C4-2B (cell line): ENCODE measurements at regions not wholly inside any gene's neighbourhood (a gene's known extent, or its start where the extent isn't known, plus 50 kb on each side); places are given as distances from the start of the nearest gene placed in this dataset.
"Not testable (repeated sequence)": the region's sequence is repeated elsewhere in the genome, so short reads cannot be mapped to it uniquely, and the experiment has no call there.

ENCODE experiments used
- H3K27ac ChIP-seq: fragments of 450-650 bp; 2 replicates; pipeline ENCODE4 v1.5.1; 2017
- CTCF ChIP-seq: fragments of 450-650 bp; conservative IDR thresholded peaks from 2 replicates; pipeline ENCODE4 v1.5.1; 2017; ENCODE audit warnings: mild to moderate bottlenecking
- ZFX ChIP-seq: fragments of 450-650 bp; IDR thresholded peaks from 2 replicates; pipeline ENCODE4 v1.6.1; 2017

- TF ChIP-seq CTCF (no peak), ZFX (no peak)
- no peak overlapping the region for H3K27ac ChIP-seq
Measured at GRCh38 chr1:228668553-228669241, 66.6 kb upstream of the RHOU start.

GRCh38 chr1:228669242-228669585 is 66.1 kb upstream of the RHOU start:
- TF ChIP-seq ZFX, result no peak
- no peak for TF ChIP-seq CTCF

GRCh38 chr1:228681076-228681565 is 54.2 kb upstream of the RHOU start:
- H3K27ac ChIP-seq, result not testable (repeated sequence)

More at GRCh38 chr1:228669242-228669585, 66.1 kb upstream of the RHOU start:
- H3K27ac ChIP-seq, result no peak overlapping the region

- TF ChIP-seq CTCF (no peak), ZFX (no peak)
- H3K27ac ChIP-seq, result no peak overlapping the region
Measured at GRCh38 chr1:228683428-228683827, 51.9 kb upstream of the RHOU start.

GRCh38 chr1:228684607-228685006 is 50.7 kb upstream of the RHOU start:
- no peak overlapping the region for H3K27ac ChIP-seq
- TF ChIP-seq ZFX, result no peak
- TF ChIP-seq CTCF, result no peak

- TF ChIP-seq CTCF, result no peak
- TF ChIP-seq ZFX, result no peak
- no peak overlapping the region for H3K27ac ChIP-seq
Measured at GRCh38 chr1:228685081-228685660, 50.1 kb upstream of the RHOU start.
